Stimulated activated CD4-positive, alpha-beta T cell treated with anti-CD3 and anti-CD28 coated beads, TNF-alpha, amount 100 ng/mL, for 24 hours (primary cell): ENCODE measurements at regions not wholly inside any gene's neighbourhood (a gene's known extent, or its start where the extent isn't known, plus 50 kb on each side); places are given as distances from the start of the nearest gene placed in this dataset.
A peak's percentile ranks its signal among the peaks of the same experiment; 100 is the strongest.

Experiments used
- DNase-seq, 3 experiments: peaks; one replicate each; pipeline ENCODE4 v3.0.0-alpha.2; 2020; ENCODE audit warnings: low read depth in 3 of 3

DNA sequence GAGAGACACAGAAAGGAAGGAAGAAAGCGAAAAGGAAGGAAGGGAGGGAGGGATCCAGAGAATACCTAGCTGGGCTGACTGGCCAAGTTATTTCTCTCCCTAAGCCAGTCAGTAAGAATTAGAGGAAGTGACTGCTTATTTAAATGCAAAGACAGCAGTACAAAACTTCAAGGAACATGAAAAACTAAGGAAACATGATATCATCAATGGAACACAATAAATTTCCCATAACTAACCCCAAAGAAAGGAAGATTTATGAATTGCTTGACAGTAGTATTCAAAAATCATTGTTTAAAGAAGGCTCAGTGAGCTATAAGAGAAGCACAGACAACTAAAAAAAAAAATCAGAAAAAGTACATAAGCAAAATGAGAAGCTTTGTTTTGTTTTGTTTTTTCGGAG, 252.3 kb upstream of the SASH1 start:
- no peak for DNase-seq

DNA sequence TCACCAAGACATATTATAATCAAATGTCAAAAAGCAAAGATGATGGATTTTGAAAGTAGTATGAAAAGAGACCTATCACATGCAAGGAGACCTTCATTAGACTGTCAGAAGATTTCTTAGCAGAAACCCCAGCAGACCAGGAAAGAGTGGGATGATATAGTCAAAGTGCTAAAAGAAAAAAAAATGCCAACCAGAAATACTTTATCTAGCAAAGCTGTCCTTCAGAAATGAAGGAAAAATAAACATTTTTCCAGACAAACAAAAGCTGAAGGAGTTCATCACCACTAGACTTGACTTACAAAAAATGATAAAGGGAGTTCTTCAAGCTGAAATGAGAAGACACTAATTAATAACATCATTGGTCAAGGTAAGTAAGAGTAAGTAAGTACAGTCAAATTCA, 251.2 kb upstream of the SASH1 start:
- DNase-seq, result no peak

DNA sequence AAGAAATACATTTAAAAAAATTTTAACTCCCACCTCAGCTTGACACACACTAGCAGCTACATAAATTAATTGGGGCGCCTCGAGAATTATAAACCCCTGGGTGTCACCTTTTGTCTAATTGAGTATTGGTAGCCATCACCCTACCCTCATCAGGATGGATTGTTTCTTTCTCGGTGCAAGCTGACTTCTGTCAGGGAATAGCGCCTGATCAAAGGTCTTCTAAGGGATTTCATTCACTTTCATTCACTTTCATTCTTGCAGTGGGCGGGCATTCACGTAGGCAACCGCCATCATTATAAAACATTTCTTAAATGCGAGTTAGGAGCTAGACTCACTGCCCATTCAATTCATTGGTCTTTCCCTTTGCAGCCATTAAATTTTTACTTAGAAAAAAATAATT, 239.2 kb upstream of the SASH1 start:
- DNase-seq, result no peak

DNA sequence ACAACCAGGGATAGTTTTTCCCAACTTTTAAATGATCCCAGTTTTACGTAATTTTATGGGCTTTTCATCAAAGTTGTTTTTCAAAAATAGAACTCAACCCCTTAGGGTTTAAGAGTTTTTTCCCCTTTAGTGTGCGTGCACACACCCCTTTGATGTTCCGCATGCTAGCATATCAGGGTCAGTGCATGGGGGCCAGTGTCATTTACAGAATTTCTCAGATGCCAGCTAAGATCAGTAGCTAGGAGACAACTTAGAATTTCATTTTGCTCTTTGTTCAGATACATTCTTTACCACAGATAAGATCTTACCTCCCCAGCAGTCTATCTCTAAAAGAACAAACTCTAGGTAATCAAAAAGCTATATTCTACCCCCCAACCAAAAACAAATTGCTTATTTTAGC, 238.5 kb upstream of the SASH1 start:
- DNase-seq, result no peak

DNA sequence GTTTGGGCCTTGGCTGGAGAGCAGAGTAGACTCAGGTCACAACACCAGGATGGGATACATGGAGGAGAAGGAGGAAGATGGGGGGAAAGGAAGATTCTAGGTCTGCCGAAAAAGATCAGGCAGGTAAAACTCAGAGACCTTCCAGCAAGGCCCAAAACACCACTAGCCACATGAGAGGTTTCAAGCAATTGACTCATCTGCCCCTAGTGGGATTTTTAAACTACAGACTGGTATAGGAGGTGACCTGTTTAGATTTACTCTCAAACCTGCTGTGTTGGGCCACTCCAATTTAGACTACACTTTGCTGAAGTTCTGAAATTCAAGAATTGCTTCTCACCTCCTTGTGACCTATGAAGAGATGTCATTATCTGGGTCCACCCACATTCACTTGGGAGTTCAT, 236.9 kb upstream of the SASH1 start:
- DNase-seq, result no peak

DNA sequence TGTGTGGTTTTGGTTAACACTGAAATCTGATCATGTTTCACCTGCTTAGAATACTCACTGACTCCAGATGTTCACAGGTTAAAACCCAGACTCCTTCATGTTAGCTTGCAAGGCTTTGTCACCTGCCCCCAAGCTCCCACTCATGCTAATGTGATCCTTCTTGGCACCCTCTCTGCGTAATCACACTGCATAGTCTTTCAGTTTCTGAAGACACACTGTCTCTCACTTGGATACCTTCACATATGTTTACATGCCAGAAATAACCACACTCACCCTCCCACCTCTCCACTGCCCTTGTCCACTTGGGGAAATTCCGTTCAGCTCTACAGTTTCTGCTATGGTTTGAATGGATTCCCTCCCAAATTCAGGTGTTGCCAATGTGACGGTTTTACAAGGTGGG, 234.7 kb upstream of the SASH1 start:
- DNase-seq, result no peak

DNA sequence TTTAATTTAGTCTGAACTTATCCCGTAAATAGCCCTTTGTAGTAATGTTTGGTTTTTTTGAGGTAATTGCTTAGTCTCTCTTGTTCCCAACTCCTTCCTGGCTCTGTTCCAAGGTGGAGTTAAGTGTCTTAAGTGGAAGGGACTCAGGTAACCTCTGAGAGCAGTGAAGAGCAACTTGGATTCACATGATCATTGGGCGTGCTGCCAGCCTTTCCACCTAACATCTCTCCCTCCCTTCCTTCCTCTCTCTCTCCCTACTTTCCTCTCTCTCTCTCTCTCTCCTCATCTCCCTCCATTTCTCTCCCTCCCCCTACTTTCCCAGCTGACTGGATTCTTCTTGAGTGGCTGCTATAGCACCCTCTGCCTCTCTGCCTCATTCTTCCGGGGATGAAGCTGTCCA, 232.9 kb upstream of the SASH1 start:
- DNase-seq, result no peak

DNA sequence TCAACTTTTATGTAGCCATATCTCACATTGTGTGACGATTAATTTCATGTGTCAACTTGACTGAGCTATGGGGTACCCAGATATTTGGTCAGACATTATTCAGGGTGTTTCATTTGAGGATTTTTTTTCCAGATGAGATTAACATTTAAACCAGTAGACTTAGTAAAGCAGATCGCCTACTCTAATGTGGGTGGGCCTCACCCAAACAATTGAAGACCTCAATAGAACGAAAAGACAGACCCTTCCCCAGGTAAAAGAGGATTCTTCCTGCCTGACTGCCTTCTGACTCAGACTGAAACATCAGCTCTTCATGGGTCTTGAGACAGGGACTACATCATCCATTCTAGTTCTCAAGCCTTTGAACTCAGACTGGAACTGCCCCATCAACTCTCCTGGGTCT, 231.7 kb upstream of the SASH1 start:
- DNase-seq, result no peak

DNA sequence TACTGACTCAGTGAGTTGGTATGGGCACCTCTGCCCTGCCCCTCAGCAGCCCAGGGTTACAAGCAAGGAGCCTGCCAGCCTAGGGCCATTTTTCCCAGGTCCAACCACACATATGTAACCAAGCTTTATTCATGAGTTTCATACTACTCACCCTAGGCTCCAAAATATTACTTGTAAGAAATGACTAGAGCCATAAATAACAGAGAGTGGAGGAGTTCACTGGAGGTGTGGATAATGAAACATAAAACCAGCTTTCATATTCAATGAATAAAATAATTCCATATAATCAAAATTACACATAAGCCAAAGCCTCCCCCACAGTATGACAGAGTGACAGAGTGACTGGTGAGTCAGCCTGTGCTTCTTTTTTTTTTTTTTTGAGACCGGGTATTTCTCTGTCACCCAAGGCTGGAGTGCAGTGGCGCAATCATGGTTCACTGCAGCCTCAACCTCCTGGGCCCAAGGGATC, 229.8 kb upstream of the SASH1 start:
- no peak for DNase-seq

DNA sequence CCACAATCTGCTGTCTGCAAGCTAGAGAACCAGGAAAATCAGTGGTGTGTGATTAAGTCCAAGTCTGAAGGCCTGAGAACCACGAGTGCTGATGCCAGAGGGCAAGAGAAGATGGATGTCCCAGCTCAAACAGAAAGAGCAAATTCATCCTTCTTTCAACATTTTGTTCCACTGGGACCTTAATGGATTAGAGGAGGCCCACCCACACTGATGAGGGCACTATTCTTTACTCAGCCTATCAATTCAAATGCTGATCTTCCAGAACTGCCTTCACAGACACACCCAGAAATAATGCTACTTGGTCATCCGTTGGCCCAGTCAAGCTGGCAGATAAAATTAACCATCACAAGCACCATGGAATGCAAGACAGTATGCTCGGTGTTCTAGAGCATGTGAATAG, 226.6 kb upstream of the SASH1 start:
- no peak for DNase-seq

DNA sequence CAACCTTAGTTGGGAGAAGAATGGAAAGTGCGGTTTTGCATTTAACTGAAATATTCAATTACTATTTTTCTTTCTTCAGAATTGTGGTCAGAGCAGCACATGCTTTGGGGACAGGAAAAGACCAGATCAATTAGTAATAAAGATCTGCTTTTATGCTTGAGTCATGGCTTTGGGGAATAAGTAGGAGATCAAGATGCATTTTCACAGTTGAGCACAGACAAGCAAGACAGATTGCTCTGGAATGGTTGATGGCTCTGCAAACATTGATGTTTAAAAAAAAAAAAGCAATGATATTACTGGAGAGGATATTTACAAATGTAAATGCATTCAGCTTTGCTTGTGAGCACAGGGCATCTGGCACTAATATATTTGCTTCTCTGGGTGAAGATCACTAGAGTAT, 224.4 kb upstream of the SASH1 start:
- no peak for DNase-seq

DNA sequence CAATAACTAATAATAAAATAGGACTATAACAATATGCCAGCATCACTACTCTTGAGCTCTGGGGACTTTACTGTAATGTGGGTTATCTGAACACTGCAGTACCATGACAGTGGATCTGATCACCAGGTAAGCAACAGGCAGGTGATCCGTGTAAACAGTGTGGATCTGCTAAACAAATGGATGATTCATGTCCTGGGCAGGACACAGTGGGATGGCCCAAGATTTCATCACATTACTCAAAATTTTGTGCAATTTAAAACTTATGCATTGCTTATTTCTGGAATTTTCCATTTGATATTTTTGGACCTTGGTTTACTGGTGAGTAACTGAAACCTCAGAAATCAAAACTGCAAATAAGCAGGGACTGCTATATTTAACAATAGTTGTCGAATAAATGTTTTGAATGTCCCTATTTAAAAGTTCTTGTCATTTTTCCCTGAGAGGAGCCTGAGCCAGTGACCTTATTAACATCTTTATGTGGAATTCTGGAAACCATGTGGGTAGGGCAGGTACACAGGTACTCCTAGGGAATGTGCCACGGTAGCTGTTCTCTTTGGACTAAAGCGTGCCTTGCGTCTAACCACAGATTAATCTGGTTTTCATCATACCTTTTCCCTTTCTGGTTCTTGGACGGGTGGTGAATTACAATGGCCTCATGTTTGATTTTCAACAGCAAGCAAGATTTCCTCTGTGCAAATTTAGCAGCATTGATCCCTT, 214.5 kb upstream of the SASH1 start:
- DNase-seq, result no peak

DNA sequence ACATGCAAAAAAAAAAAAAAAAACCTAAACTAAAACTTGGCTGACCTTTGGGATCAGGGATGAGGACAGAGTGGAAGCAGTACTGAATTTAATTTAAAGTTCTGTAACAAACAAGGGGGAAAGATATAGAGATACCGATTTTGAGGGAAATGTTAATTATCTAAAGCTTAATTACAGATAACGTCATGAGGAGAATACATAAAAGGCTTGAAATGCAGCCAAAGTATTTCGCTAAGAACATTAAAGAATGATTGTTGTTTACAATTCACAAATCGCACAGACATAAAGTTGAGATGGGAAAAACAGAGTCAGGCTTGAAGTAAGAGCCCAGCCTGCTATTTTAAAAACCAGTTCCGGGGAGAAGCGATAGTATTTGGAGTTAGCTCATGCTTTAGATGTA, 208.0 kb upstream of the SASH1 start:
- no peak for DNase-seq

DNA sequence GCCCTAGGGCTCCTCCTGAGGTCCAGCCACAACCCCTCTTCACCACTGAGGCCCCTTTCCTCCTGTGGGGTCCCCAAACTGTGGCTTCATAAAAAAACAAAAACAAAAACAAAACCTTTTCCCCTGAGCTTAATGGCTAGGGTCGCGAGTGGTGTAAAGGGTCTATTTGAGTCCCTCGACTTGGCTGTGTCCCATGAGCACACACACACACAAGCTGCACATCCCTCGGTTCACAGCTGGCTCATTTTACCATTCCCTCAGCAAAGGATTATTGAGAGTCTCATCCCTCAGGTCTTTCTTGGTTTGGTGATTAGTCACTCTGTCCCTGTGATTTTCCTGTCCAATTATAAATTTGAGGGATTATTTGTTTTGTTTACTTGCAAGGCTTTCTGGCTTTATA, 206.1 kb upstream of the SASH1 start:
- no peak for DNase-seq

DNA sequence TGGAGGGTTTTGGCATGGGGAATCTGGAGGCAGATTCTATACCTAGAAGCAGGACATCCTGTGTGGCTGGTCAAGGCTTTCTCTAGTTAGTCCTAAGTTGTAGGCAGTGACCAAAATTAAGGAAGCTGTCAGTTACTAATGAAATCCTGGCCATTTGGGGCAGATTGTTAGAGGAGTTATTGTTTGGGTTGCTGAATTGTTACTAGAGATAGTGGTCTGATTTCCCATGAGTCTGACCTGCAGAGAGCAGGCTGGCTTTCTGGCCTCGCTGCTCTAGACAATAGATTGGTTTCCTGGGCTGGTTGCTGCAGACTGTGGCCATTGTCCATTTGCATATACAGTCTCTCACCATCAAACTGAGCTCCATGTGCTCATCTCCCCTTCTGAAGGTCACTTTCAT, 205.0 kb upstream of the SASH1 start:
- DNase-seq, result no peak

DNA sequence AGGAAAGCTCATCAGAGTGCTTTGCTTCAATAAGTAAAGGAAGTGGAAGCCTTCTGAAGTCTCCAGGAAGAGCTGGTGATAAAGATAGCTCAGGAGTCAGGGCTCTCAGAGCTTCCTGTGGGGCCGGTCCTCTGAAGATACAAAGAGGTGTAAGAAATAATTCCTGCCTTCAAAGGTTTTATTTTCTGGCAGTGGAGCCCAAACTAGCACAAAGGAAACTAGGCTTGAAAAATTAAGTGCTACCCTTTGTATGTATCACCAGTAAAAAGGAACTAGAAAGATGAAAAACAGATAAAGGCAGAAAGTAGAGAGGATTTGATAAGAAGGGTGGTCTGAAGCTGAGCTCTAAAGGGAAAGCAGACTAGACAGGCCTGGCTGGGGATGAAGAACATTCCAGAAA, 204.1 kb upstream of the SASH1 start:
- no peak for DNase-seq

DNA sequence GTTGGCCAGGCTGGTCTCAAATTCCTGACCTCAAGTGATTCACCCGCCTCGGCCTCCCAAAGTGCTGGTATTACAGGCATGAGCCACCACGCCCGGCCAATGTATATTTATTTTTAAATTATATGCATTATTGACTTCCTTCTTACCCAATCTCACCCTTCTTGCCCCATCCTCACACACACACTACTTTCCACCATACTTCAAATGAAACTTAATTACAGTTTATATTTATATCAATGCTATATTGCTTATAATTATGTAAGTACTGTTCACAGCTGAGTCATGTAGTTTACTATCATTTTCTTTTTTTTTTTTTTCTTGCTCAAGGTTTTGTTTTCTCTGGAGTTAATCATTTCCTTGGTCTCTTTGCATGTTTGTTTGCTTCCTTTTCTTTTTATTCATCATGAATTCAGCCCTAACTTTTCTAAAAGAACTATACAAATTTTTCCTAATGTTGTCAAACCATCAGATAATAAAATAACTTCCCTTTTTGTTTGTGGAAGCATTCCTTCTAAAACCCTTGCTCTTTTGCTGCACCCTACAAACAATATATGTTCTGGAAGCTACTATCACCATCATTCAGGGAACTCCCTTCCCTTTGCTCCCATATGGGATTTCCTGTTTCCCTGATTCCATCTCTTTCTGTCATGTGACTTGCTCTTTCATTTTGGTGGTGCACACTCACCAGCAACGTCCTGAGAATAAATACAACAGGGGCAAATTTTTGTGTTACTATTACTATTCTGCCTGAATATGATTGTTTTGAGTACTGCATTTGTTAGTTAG, 201.7 kb upstream of the SASH1 start:
- no peak for DNase-seq

DNA sequence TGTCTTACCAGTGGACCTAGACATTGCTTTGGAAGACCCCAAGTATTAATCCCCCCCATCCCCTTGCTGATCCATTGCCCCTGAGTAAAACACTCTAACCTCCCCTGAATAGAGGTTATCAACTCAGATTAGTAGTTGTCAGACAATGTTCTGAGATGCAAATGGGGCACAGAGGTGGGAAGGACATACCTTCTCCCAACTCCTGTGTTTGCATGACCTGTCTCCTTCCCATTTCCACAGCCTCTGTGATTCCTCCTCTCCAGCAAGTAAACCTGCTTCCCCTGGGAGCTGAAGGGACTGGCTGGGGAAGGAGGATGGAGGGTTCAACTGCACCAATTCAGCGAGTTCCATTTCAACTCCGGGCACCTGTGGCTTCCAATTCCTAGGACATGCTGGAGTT, 199.8 kb upstream of the SASH1 start:
- no peak for DNase-seq

DNA sequence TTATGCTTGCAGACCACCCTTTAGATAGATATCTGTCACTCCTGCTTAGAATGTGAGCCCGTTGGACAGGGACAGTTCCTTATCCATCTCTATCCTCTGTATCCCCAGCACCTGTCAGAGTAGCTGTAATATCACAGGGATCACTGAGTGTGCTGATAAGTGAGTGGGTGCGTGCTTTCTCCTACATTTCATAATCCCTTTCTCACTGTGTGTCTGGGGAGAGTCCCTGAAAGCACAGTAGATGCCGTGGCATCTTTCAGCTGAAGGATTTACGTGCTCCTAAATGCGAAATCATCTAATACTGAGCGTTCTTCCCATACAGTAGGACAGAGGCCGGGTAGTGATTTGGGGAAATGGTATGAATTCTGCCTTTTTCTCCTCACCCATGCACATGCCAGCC, 198.9 kb upstream of the SASH1 start:
- no peak for DNase-seq

DNA sequence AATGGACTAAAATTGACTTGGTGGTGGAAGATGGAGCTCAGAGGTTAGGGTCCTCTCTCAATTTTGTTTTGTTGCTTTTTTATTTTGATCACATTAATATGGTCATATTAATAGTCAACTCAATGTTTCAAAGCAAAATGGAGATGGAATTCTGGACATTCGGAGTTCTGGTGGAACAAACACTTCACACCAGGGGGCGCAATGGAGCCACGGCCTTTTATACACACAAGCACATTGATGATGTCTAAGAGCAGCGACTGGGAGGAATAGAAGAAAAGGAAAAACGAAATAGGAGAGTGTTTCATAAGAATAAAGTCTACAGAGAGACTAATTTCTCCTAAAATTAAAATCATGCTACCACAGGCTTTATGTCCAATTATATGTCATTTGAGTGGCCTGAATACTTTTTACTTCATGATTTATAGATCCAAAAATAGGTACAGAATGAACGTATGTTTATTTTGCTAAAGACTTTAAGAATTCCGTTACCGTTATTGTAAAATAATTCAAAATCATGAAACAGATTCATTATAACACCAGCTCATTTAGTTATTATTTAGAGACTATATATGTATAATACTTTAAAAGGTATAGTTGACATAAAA, 197.6 kb upstream of the SASH1 start:
- DNase-seq, result peak; percentile 25 to 64 (median 28)

DNA sequence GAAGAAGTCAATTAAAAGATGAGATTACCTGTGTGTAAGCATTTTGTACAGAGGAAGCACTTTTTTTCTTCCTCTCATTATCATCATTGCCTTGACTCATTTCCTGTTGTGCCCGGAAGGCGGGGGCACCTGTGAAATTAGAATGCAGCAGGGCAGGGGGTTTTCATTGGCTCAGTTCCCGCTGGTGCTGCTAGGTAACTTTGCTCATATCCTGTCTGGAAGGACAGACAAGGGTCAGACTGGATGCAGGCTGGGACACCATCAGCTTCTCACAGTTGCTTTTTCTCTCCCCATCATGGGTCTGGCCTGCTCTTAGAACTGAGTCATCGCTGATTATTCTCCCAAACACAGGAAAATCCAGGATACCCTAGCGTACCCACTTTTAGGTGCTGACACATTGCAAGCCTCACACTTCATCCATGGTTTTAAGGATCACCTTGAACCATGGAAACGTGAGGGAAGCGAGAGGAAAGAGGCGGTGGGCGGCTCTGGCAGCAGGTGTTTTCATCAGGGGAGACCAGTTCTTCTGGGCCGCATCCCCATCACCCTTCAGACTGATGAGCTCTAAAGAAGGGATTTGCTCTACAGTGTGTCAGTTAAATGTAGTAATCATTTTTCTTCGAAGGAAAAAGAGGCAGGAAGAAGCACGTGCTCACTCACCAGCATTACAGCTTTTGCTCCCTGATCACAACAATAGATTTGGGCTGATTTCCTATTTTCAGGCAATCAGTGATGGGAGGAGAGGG, 195.7 kb upstream of the SASH1 start:
- peak; percentile 22 to 55 (median 24) for DNase-seq

DNA sequence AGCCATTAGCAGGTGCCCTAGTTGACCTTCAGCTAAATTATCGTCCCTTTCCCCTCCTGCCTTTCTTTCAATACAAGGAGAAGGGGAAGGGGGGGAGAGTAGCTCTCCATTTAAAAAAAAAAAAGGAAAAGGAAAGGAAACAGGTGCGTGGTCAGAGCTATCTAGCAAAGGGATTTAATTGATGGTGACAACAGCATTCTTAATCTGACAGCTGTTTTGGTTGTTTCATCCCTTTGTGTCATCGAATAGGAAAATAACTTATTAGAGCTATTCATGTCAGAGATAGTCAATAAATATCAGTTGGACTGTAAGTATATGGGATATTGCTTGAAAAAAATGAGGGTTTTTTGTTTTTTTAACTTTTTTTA, 195.2 kb upstream of the SASH1 start:
- no peak for DNase-seq
